HepG2 (cell line): ENCODE measurements at regions not wholly inside any gene's neighbourhood (a gene's known extent, or its start where the extent isn't known, plus 50 kb on each side); places are given as distances from the start of the nearest gene placed in this dataset.

Experiments used
- ATAC-seq: fragments of 200-7000 bp; cut with Tn5 transposase; 3 replicates; pipeline ENCODE4 v1.9.1; 2020; ENCODE audit warnings: mild to moderate bottlenecking, moderate library complexity
- BruUV-seq: library from RNA; stranded (reverse); fragments of 400-500 nt; replicated peaks from 2 replicates; lab custom pipeline; 2021; lab: Mats Ljungman, UMichigan
- CTCF ChIA-PET: fragments of 300-600 bp; formaldehyde crosslinking; extraction: SDS; loops from one replicate; lab custom pipeline; 2021; ENCODE audit warnings: low total read pairs, inconsistent platforms, low intra/inter-chr PET ratio; lab: Yijun Ruan, JAX
- POLR2A ChIA-PET: fragments of 350-600 bp; sonication (Branson Sonifier 250); formaldehyde crosslinking; loops from one replicate; lab custom pipeline; 2020; ENCODE audit warnings: antibody characterized with exemption, inconsistent platforms; lab: Yijun Ruan, JAX
- DNase-seq: peaks from one replicate; pipeline ENCODE4 v3.0.0-alpha.2; 2015; ENCODE audit warnings: low spot score
- FAIRE-seq: peaks from 3 replicates; lab custom pipeline; 2011; peaks lifted over from hg19 to GRCh38; lab: Jason Lieb, UNC
- H2AFZ ChIP-seq: one replicate; pipeline ENCODE4 v1.6.1; 2011; ENCODE audit warnings: low read length, inconsistent platforms
- H3K27ac ChIP-seq: fragments of 300-600 bp; 3 replicates; pipeline ENCODE4 v1.8.0; 2011; ENCODE audit warnings: mixed run types, mild to moderate bottlenecking, mixed read lengths, low read length, inconsistent platforms; ENCODE audit not compliant: insufficient read depth; ENCODE audit errors: extremely low read length
- H3K27me3 ChIP-seq, 2 experiments: fragments of 200-600 bp in 1 of 2; 2 replicates in 1 of 2; 3 replicates in 1 of 2; pipeline versions ENCODE4 v1.6.0 to v1.8.0; 2011; ENCODE audit warnings: low read length in 2 of 2, mild to moderate bottlenecking in 2 of 2, moderate library complexity in 2 of 2, inconsistent platforms in 1 of 2; ENCODE audit not compliant: insufficient read depth in 2 of 2, control insufficient read depth in 1 of 2
- H3K36me3 ChIP-seq, 2 experiments: fragments of 200-600 bp in 1 of 2; replicated peaks in 1 of 2; 2 replicates in 1 of 2; 3 replicates in 1 of 2; pipeline versions ENCODE4 v1.5.1 to v1.8.0; 2011; ENCODE audit warnings: low read length in 2 of 2, inconsistent platforms in 1 of 2; ENCODE audit not compliant: insufficient read depth in 2 of 2, control insufficient read depth in 1 of 2
- H3K4me1 ChIP-seq: 2 replicates; pipeline ENCODE4 v1.5.1; 2012; ENCODE audit warnings: low read length, inconsistent platforms; ENCODE audit not compliant: insufficient read depth
- H3K4me2 ChIP-seq: 2 replicates; pipeline ENCODE4 v1.6.0; 2011; ENCODE audit warnings: low read depth, low read length, inconsistent platforms
- H3K4me3 ChIP-seq, 3 experiments: fragments of 200-600 bp in 1 of 3; sonication (generic), shearing (Covaris generic) in 1 of 3; replicated peaks in 1 of 3; 2 replicates each; pipeline ENCODE4 v1.5.1; 2011 to 2016; ENCODE audit warnings: low read length in 3 of 3, inconsistent platforms in 2 of 3, low read depth in 2 of 3, mild to moderate bottlenecking in 2 of 3, control low read depth in 1 of 3, mixed read lengths in 1 of 3; ENCODE audit not compliant: insufficient read depth in 1 of 3
- H3K79me2 ChIP-seq: one replicate; pipeline ENCODE4 v1.6.1; 2011; ENCODE audit warnings: low read length, inconsistent platforms; ENCODE audit not compliant: insufficient read depth
- H3K9ac ChIP-seq: 2 replicates; pipeline ENCODE4 v1.6.0; 2011; ENCODE audit warnings: mild to moderate bottlenecking, low read depth, low read length, inconsistent platforms; ENCODE audit not compliant: insufficient read depth
- H3K9me3 ChIP-seq: 2 replicates; pipeline ENCODE4 v1.5.1; 2012; ENCODE audit warnings: mild to moderate bottlenecking, low read length
- H4K20me1 ChIP-seq: 2 replicates; pipeline ENCODE4 v1.6.0; 2011; ENCODE audit warnings: inconsistent platforms, mild to moderate bottlenecking, low read length, moderate library complexity; ENCODE audit not compliant: insufficient read depth
- AFF4 ChIP-seq: sonication (generic); formaldehyde crosslinking; IDR thresholded peaks from 2 replicates; pipeline ENCODE4 v1.4.0; 2020; ENCODE audit warnings: missing genetic modification reagents
- FOXJ3 ChIP-seq: sonication (generic); formaldehyde crosslinking; IDR thresholded peaks from 2 replicates; pipeline ENCODE4 v1.4.0; 2020; ENCODE audit warnings: missing genetic modification reagents, mild to moderate bottlenecking, borderline replicate concordance
- GRHL1 ChIP-seq: sonication (generic); formaldehyde crosslinking; conservative IDR thresholded peaks from 2 replicates; pipeline ENCODE4 v1.8.0; 2022; ENCODE audit warnings: missing genetic modification reagents
- HDAC2 ChIP-seq: sonication (generic); formaldehyde crosslinking; IDR thresholded peaks from 2 replicates; pipeline ENCODE4 v1.4.0; 2020; ENCODE audit warnings: missing genetic modification reagents
- HNRNPH1 ChIP-seq: fragments of 200-400 bp; formaldehyde crosslinking; optimal IDR thresholded peaks from 2 replicates; pipeline ENCODE3; 2017; ENCODE audit warnings: mild to moderate bottlenecking, low read depth, low read length
- JUNB ChIP-seq: sonication (generic); formaldehyde crosslinking; IDR thresholded peaks from 2 replicates; pipeline ENCODE4 v1.8.0; 2022; ENCODE audit warnings: missing genetic modification reagents, mild to moderate bottlenecking, borderline replicate concordance
- KMT2A ChIP-seq: sonication (generic); formaldehyde crosslinking; IDR thresholded peaks from 2 replicates; pipeline ENCODE4 v1.4.0; 2020; ENCODE audit warnings: missing genetic modification reagents
- PAF1 ChIP-seq: IDR thresholded peaks from 2 replicates; pipeline ENCODE4 v1.6.1; 2016; ENCODE audit warnings: missing genetic modification reagents, missing compliant biosample characterization
- RAD51 ChIP-seq: fragments of 450-650 bp; IDR thresholded peaks from 2 replicates; pipeline ENCODE4 v1.6.1; 2016; ENCODE audit warnings: borderline replicate concordance
- SNAPC5 ChIP-seq: sonication (generic); formaldehyde crosslinking; IDR thresholded peaks from 2 replicates; pipeline ENCODE4 v1.8.1; 2023; ENCODE audit warnings: mild to moderate bottlenecking, missing genetic modification reagents, borderline replicate concordance
- SSRP1 ChIP-seq: IDR thresholded peaks from 2 replicates; pipeline ENCODE4 v1.6.1; 2016; ENCODE audit warnings: control low read depth
- ZBTB34 ChIP-seq: sonication (generic); formaldehyde crosslinking; IDR thresholded peaks from 2 replicates; pipeline ENCODE4 v1.8.0; 2022; ENCODE audit warnings: mild to moderate bottlenecking, missing genetic modification reagents
- ZBTB4 ChIP-seq: sonication (generic); formaldehyde crosslinking; IDR thresholded peaks from 2 replicates; pipeline ENCODE4 v1.4.0; 2020; ENCODE audit warnings: missing genetic modification reagents, mild to moderate bottlenecking, borderline replicate concordance
- WGBS: methylation state at CpG from one replicate; pipeline ENCODE4 v1.1.6; 2017; ENCODE audit warnings: low lambda C conversion rate; 5-methylcytosine and 5-hydroxymethylcytosine counted together
- in situ Hi-C: cut with HindIII; loops from 2 replicates; pipeline ENCODE4 v1.10.0; 2017; ENCODE audit warnings: low pct_unique_long_range_greater_than_20kb; ENCODE audit not compliant: extremely low pct_ligation_motif_present
- intact Hi-C: fragments of 100-400 bp; cut with micrococcal nuclease; formaldehyde crosslinking; loops from one replicate; pipeline ENCODE4 v1.10.0; 2022; ENCODE audit not compliant: unreplicated experiment

- TF ChIP-seq GRHL1 (CRISPR knock-in tag) (no peak), SSRP1 (CRISPR knock-in tag) (no peak), RAD51 (no peak)
Measured at GRCh38 chr4:114121221-114121620, 141.8 kb upstream of the ARSJ start (continued).

- CTCF ChIA-PET, result no interaction called here
- intact Hi-C loops, result no loop called here
- no TSS peak for BruUV-seq
- Histone ChIP-seq H3K79me2 (no peaks in the 10 kb centered on the region), H3K4me2 (no peak overlapping the region), H3K36me3 (no peaks in the 10 kb centered on the region), H3K4me3 (no peak overlapping the region), H3K27me3 (no peaks in the 10 kb centered on the region; a peak in 1 of 5 replicates), H3K4me1 (no peaks in the 10 kb centered on the region), H3K27ac (no peak overlapping the region), H3K9ac (no peak overlapping the region), H3K9me3 (no peaks in the 10 kb centered on the region), H2AFZ (no peak overlapping the region), H4K20me1 (no peaks in the 10 kb centered on the region)
- in situ Hi-C loops, result no loop called here
- DNase-seq, result no peak
- no peak for ATAC-seq
- FAIRE-seq, result no peak
- POLR2A ChIA-PET, result no interaction called here
- WGBS, result 21% methylated on average over 2 of the region's 2 CpGs
- TF ChIP-seq SNAPC5 (CRISPR knock-in tag), result no peak
- TF ChIP-seq HNRNPH1, result no peak
- TF ChIP-seq HDAC2 (CRISPR knock-in tag), result no peak
- no peak for TF ChIP-seq AFF4 (CRISPR knock-in tag)
- TF ChIP-seq JUNB, result no peak
- no peak for TF ChIP-seq ZBTB4 (CRISPR knock-in tag)
- no peak for TF ChIP-seq KMT2A (CRISPR knock-in tag)
- no peak for TF ChIP-seq FOXJ3 (CRISPR knock-in tag)
- TF ChIP-seq ZBTB34, result no peak
- TF ChIP-seq PAF1, result no peak
Measured at GRCh38 chr4:114132199-114132598, 152.8 kb upstream of the ARSJ start.
